Thoracic aorta (tissue), 2 donors: ENCODE measurements at regions not wholly inside any gene's neighbourhood (a gene's known extent, or its start where the extent isn't known, plus 50 kb on each side); places are given as distances from the start of the nearest gene placed in this dataset.

Experiments used
- ATAC-seq: fragments of 150-250 bp; one replicate; pipeline ENCODE4 v1.8.0; 2017; ENCODE audit warnings: low read depth; ENCODE audit not compliant: insufficient number of reproducible peaks, low FRiP score
- DNase-seq: peaks from one replicate; pipeline ENCODE4 v3.0.0-alpha.2; 2020; ENCODE audit warnings: low spot score
- H3K27ac ChIP-seq, 2 donors: fragments of 200-600 bp; sonication (generic); 1 replicate in 1 of 2; 2 replicates in 1 of 2; pipeline ENCODE4 v1.5.1; 2016; ENCODE audit warnings: mild to moderate bottlenecking in 2 of 2, moderate library complexity in 2 of 2
- H3K27me3 ChIP-seq: fragments of 200-600 bp; sonication (generic); replicated peaks from 2 replicates; pipeline ENCODE4 v1.6.0; 2016; ENCODE audit warnings: mild to moderate bottlenecking; ENCODE audit not compliant: insufficient read depth
- H3K36me3 ChIP-seq: fragments of 200-600 bp; sonication (generic); one replicate; pipeline ENCODE4 v1.5.1; 2016
- H3K4me1 ChIP-seq, 2 donors: fragments of 200-600 bp; sonication (generic); 1 replicate in 1 of 2; 2 replicates in 1 of 2; pipeline versions ENCODE4 v1.5.1 to v1.6.0; 2016; ENCODE audit warnings: low read depth in 2 of 2, mild to moderate bottlenecking in 1 of 2; ENCODE audit not compliant: control insufficient read depth in 1 of 2
- H3K4me3 ChIP-seq: fragments of 200-600 bp; sonication (generic); 2 replicates; pipeline ENCODE4 v1.5.1; 2016; ENCODE audit warnings: mild to moderate bottlenecking
- H3K9me3 ChIP-seq: fragments of 200-600 bp; sonication (generic); 2 replicates; pipeline ENCODE4 v1.5.1; 2016
- TF ChIP-seq, protein P1 (sequence below): fragments of 200-600 bp; sonication (generic); IDR thresholded peaks from one replicate; pipeline ENCODE4 v1.5.1; 2019; ENCODE audit warnings: antibody characterized with exemption

DNA sequence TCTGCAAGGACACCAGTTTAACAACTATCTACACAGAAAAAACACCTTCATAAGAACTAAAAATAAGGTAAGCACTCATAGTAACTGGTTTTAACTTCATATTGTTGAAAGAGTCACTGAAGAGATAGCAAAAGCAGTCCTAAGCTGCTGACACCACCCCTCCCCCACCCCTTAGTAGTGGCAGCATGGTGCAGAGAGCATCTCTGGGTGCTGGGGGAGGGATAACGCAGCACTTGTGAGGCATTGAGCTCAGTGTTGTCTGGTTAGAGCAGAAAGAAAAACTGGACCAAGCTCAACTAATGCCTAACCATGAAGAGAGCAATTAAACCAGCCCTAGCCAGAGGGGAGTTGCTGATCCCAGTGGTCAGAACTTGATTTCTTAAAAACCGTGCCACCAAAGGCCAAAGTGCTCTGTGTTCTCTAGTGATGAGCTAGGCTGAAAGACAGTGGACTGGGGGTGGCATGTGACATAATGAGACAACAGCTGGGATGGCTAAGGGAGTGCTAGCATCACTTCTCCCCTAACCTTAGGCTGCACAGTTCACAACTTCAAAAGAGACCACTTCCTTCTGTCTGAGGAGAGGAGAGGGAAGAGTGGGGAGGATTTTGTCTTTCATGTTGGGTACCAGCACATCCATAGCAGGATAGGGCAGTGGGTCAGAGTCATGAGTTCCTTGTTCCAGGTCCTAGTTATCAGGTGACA is 669.3 kb downstream of the PDHA2 start:
- Histone ChIP-seq H3K36me3 (no peaks in the 10 kb centered on the region), H3K27me3 (no peaks in the 10 kb centered on the region), H3K4me1 (no peaks in the 10 kb centered on the region), H3K4me3 (no peak overlapping the region), H3K27ac (no peak overlapping the region), H3K9me3 (no peaks in the 10 kb centered on the region)
- ATAC-seq, result no peak
- TF ChIP-seq, protein P1, sequence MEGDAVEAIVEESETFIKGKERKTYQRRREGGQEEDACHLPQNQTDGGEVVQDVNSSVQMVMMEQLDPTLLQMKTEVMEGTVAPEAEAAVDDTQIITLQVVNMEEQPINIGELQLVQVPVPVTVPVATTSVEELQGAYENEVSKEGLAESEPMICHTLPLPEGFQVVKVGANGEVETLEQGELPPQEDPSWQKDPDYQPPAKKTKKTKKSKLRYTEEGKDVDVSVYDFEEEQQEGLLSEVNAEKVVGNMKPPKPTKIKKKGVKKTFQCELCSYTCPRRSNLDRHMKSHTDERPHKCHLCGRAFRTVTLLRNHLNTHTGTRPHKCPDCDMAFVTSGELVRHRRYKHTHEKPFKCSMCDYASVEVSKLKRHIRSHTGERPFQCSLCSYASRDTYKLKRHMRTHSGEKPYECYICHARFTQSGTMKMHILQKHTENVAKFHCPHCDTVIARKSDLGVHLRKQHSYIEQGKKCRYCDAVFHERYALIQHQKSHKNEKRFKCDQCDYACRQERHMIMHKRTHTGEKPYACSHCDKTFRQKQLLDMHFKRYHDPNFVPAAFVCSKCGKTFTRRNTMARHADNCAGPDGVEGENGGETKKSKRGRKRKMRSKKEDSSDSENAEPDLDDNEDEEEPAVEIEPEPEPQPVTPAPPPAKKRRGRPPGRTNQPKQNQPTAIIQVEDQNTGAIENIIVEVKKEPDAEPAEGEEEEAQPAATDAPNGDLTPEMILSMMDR, result no peak
- DNase-seq, result no peak

DNA sequence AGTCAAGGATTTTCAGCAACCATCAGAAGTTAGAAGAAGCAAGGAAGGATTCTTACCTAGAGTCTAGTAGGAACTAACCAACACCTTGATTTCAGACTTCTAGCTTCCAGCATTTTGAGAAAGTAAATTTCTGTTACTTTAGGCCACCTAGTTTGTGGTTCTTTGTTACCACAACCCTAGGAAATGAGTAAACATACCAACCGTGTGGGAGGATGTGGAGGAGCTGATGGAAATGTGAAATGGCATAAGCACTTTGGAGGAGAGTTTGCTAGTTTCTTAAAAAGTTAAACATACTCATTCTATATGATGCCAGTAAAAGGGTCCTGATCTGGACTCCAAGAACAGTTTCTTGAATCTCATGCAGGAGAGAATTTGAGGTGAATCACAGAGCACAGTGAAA is 679.4 kb downstream of the PDHA2 start:
- Histone ChIP-seq H3K27me3 (no peaks in the 10 kb centered on the region), H3K27ac (no peak overlapping the region), H3K4me3 (no peak overlapping the region), H3K4me1 (no peaks in the 10 kb centered on the region), H3K36me3 (no peaks in the 10 kb centered on the region), H3K9me3 (no peaks in the 10 kb centered on the region)
- DNase-seq (no peak), ATAC-seq (no peak)
- TF ChIP-seq, protein P1, result no peak

DNA sequence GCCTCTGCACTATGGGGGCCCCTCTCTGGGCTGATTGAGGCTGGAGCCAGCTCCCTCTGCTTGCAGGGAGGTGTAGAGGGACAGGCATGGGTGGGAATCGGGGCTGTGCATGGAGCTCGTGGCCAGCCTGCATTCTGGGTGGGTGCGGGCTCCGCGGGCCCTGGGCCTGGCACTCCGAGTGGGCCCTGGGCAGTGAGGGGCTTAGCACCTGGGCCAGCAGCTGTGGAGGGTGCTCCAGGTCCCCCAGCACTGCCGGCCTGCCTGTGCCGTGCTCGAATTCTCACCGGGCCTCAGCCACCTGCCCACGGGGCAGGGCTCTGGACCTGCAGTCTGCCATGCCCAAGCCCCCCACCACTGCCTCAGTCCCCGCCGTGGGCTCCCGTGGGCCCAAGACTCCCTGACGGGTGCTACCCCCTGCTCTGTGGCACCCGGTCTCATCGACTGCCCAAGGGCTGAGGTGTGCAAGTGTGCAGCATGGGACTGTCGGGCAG is 681.2 kb downstream of the PDHA2 start:
- ATAC-seq, result no peak
- H3K36me3 ChIP-seq, result no peaks in the 10 kb centered on the region
- H3K27ac ChIP-seq, result no peak overlapping the region
- no peaks in the 10 kb centered on the region for H3K4me1 ChIP-seq
- no peaks in the 10 kb centered on the region for H3K27me3 ChIP-seq
- TF ChIP-seq, protein P1, result no peak
- no peak for DNase-seq
- H3K4me3 ChIP-seq, result no peak overlapping the region
- H3K9me3 ChIP-seq, result no peaks in the 10 kb centered on the region

DNA sequence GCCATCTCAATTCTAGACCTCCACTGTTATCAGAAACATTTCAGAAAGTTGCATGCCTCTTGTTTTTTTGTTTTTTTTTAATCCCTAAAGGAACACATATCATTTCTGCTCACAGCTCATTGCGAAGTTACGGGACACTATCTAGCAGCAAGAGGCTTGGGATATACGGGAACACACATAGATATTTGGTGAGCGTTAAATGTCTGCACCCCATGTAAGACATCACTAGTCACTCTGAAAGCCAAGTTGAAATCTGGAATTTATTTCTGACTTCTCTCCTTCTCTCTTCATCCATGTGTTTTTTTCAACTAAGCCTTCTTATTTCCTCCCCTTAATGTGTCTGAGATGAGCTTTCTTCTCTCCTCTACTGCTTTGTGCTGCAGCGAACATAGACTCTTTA is 683.7 kb downstream of the PDHA2 start:
- no peak for DNase-seq
- TF ChIP-seq, protein P1, result no peak
- H3K9me3 ChIP-seq, result no peaks in the 10 kb centered on the region
- no peak overlapping the region for H3K4me3 ChIP-seq
- H3K27me3 ChIP-seq, result no peaks in the 10 kb centered on the region
- no peak for ATAC-seq
- H3K4me1 ChIP-seq, result no peaks in the 10 kb centered on the region
- no peaks in the 10 kb centered on the region for H3K36me3 ChIP-seq
- no peak overlapping the region for H3K27ac ChIP-seq

DNA sequence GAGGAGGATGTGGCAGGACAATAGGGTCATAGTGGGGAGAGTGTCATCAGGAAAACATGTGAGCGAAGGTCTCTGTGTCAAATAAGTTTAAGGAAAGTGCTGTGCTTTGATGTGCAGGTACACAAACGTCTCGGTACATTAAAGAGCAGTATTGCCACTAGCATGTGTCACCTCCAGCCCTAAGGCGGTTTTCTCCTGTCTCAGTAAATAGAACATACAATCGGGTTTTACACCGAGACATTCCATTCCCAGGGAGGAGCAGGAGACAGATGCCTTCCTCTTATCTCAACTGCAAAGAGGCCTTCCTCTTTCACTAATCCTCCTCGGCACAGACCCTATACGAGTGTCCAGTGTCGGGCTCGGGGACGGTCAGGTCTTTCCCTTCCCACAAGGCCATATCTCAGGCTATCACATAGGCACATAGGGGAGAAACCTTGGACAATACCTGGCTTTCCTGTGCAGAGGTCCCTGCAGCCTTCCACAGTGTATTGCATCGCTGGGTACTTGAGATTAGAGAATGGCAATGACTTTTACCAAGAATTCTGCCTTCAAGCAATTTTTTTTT is 684.5 kb downstream of the PDHA2 start:
- DNase-seq, result no peak
- no peaks in the 10 kb centered on the region for H3K4me1 ChIP-seq
- no peak overlapping the region for H3K4me3 ChIP-seq
- TF ChIP-seq, protein P1, result no peak
- no peaks in the 10 kb centered on the region for H3K9me3 ChIP-seq
- H3K27ac ChIP-seq, result no peak overlapping the region
- ATAC-seq, result no peak
- no peaks in the 10 kb centered on the region for H3K27me3 ChIP-seq
- H3K36me3 ChIP-seq, result no peaks in the 10 kb centered on the region
